ENCODE measurements at regions not wholly inside any gene's neighbourhood (a gene's known extent, or its start where the extent isn't known, plus 50 kb on each side); places are given as distances from the start of the nearest gene placed in this dataset.
A peak's percentile ranks its signal among the peaks of the same experiment; 100 is the strongest.
"Not testable (repeated sequence)": the region's sequence is repeated elsewhere in the genome, so short reads cannot be mapped to it uniquely, and the experiment has no call there.

DNA sequence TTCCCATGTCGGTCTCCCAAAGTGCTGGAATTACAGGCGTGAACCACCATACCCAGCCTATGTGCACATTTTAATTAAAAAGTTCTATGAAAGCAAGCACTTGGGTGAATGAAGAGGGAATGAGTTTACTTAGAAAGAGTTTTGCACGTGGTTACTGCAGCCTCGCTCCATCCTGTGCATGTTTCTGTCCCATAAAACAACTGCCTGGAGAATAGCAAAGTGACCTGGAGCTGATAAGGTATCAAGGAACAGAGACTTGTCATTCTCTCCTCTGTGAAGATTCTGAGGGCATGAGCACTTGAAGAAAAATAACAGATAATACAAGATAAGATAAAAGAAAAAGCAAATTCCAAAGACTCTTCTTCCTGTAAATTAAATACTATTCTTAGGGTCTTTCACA is 112.2 kb upstream of the JCAD start:
- intact Hi-C loops (cut with DNase I) = no loop called here
- H3K9me3 ChIP-seq = no peaks in the 10 kb centered on the region
- no peak overlapping the region for H3K27ac ChIP-seq
- 67 to 76% methylated on average over 4 of the region's 4 CpGs for WGBS, 2 donors
- H3K4me3 ChIP-seq = no peak overlapping the region
- no peaks in the 10 kb centered on the region for H3K4me1 ChIP-seq
- H3K27me3 ChIP-seq = no peaks in the 10 kb centered on the region
- FAIRE-seq = no peak
- ATAC-seq = no peak
- TF ChIP-seq CTCF (IDR thresholded peaks at IDR 0.05) = no peak
- H3K36me3 ChIP-seq = no peaks in the 10 kb centered on the region
- no peak for DNase-seq

DNA sequence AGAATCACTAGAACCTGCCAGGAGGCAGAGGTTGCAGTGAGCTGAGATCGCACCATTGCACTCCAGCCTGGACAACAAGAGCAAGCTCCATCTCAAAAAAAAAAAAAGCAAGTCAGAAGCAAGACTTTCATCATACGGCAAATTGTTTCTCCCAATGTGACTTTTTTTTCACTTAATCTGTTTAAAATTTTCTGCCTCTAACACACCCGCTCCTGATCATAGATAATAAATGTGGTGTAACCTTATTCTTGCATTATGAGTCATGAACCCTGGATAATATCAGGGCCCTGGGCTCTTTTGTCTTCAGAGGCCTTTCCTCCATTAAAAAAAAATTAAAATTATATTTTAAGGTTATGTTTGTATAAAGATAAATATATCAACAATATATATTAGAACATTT is 111.4 kb upstream of the JCAD start:
- H3K27ac ChIP-seq = no peak overlapping the region
- no peak for TF ChIP-seq CTCF (IDR thresholded peaks at IDR 0.05)
- intact Hi-C loops (cut with DNase I) = no loop called here
- no peaks in the 10 kb centered on the region for H3K9me3 ChIP-seq
- DNase-seq (no peak), ATAC-seq (no peak), FAIRE-seq (no peak)
- H3K36me3 ChIP-seq = no peaks in the 10 kb centered on the region
- no peak overlapping the region for H3K4me3 ChIP-seq
- H3K27me3 ChIP-seq = no peaks in the 10 kb centered on the region
- WGBS, 2 donors = 73 to 80% methylated on average over 3 of the region's 3 CpGs
- H3K4me1 ChIP-seq = no peaks in the 10 kb centered on the region

DNA sequence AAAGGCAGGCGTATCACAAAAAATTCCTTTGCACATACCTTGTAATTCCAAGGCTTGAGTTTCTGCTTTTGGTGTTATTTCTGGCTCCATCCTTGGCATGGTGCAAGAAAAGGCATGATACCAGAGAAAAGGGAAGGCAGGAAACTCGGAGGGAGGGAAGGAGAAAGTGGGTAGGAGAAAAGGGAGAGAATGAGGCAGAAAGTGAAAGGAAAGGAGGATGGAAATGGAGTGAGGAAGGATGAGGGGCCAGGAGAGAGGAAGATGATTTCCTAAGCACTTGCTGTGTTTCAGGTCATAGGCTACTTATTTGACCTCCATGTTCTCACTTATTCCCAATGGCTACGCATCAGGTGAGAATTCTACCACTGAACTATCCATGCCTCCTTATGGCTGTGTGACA is 110.8 kb upstream of the JCAD start:
- intact Hi-C loops (cut with DNase I) = no loop called here
- H3K27ac ChIP-seq = no peak overlapping the region
- H3K27me3 ChIP-seq = no peaks in the 10 kb centered on the region
- TF ChIP-seq CTCF (IDR thresholded peaks at IDR 0.05) = no peak
- H3K4me3 ChIP-seq = no peak overlapping the region
- ATAC-seq (no peak), FAIRE-seq (no peak), DNase-seq (no peak)
- H3K4me1 ChIP-seq = no peaks in the 10 kb centered on the region
- WGBS, 2 donors = 74 to 89% methylated on average over 3 of the region's 3 CpGs
- no peaks in the 10 kb centered on the region for H3K36me3 ChIP-seq
- H3K9me3 ChIP-seq = no peaks in the 10 kb centered on the region

DNA sequence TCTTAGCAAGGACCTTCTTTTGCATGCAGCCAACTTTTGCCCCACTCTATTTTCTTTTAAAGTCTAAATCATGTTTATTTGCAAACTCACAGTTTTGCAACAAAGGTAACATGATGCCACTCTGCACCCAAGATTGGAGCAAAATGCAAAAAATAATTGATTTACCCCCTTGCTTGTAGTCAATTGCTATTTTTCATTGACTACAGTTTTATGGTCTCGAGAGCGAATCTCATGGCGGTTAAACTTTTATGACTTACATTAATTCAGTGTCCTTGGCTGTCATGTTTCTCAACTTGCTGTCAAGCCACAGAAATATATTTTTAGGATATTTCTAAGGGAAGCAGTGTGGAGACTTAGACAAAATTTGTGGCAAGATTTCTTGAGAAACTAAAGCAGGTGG is 110.0 kb upstream of the JCAD start:
- WGBS, 2 donors = 56 to 65% methylated on average over 3 of the region's 3 CpGs
- no peak overlapping the region for H3K27ac ChIP-seq
- intact Hi-C loops (cut with DNase I) = loop anchor here in 1 of 3 donors (10.0 kb wide), 1 partner anchor 55 kb away; no protein-coding TSS in a partner anchor
- ATAC-seq (peak in 1 of 4 donors; percentile 65), DNase-seq (no peak), FAIRE-seq (no peak)
- no peak for TF ChIP-seq CTCF (IDR thresholded peaks at IDR 0.05)
- no peaks in the 10 kb centered on the region for H3K36me3 ChIP-seq
- H3K4me1 ChIP-seq = no peaks in the 10 kb centered on the region
- no peaks in the 10 kb centered on the region for H3K27me3 ChIP-seq
- H3K4me3 ChIP-seq = no peak overlapping the region
- no peaks in the 10 kb centered on the region for H3K9me3 ChIP-seq

GRCh38 chr10:30166929-30167328 is 107.5 kb upstream of the JCAD start:
- H3K27me3 ChIP-seq = no peaks in the 10 kb centered on the region
- DNase-seq (no peak), ATAC-seq (peak in 1 of 4 donors; percentile 39), FAIRE-seq (no peak)
- TF ChIP-seq CTCF (IDR thresholded peaks at IDR 0.05) = no peak
- intact Hi-C loops (cut with DNase I) = loop anchor here in 1 of 3 donors (10.0 kb wide), 1 partner anchor 52 kb away; no protein-coding TSS in a partner anchor
- no peak overlapping the region for H3K27ac ChIP-seq
- no peak overlapping the region for H3K4me3 ChIP-seq
- H3K36me3 ChIP-seq = no peaks in the 10 kb centered on the region
- 78 to 92% methylated on average over 5 of the region's 5 CpGs for WGBS, 2 donors
- no peaks in the 10 kb centered on the region for H3K4me1 ChIP-seq
- no peaks in the 10 kb centered on the region for H3K9me3 ChIP-seq

DNA sequence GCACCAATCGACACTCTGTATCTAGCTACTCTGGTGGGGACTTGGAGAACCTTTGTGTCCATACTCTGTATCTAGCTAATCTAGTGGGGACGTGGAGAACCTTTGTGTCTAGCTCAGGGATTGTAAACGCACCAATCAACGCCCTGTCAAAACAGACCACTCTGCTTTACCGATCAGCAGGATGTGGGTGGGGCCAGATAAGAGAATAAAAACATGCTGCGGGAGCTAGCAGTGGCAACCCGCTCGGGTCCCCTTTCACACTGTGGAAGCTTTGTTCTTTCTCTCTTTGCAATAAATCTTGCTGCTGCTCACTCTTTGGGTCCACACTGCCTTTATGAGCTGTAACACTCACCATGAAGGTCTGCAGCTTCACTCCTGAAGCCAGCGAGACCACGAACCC is 104.0 kb upstream of the JCAD start:
- not testable (repeated sequence) for H3K36me3 ChIP-seq, ATAC-seq, H3K9me3 ChIP-seq, FAIRE-seq, DNase-seq, H3K4me3 ChIP-seq, H3K27me3 ChIP-seq, H3K4me1 ChIP-seq, H3K27ac ChIP-seq
- 59 to 68% methylated on average over 8 to 9 of the region's 10 CpGs for WGBS, 2 donors
- intact Hi-C loops (cut with DNase I) = loop anchor here in 1 of 3 donors (10.0 kb wide), 1 partner anchor 49 kb away; no protein-coding TSS in a partner anchor

DNA sequence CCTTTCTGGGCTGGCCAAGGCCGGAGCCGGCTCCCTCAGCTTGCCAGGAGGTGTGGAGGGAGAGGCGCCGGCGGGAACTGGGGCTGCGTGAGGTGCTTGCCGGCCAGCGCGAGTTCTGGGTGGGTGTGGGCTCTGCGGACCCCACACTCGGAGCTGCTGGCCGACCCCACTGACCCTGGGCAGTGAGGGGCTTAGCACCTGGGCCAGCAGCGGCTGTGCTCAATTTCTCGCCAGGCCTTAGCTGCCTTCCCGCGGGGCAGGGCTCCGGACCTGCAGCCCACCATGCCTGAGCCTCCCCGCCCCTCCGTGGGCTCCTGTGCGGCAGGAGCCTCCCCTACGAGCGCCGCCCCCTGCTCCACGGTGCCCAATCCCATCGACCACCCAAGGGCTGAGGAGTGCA is 103.4 kb upstream of the JCAD start:
- intact Hi-C loops (cut with DNase I) = loop anchor here in 1 of 3 donors (10.0 kb wide), 1 partner anchor 48 kb away; no protein-coding TSS in a partner anchor
- WGBS, 2 donors = 90 to 92% methylated on average over 23 to 25 of the region's 25 CpGs
- FAIRE-seq, H3K27ac ChIP-seq, H3K4me1 ChIP-seq, H3K9me3 ChIP-seq, H3K36me3 ChIP-seq, ATAC-seq, H3K27me3 ChIP-seq, H3K4me3 ChIP-seq: not testable (repeated sequence)
- DNase-seq = peak in 1 of 6 donors; percentile 43

Data from pancreas (tissue), 10 donors.